Upper lobe of right lung (tissue), 1 donor: ENCODE measurements at regions not wholly inside any gene's neighbourhood (a gene's known extent, or its start where the extent isn't known, plus 50 kb on each side); places are given as distances from the start of the nearest gene placed in this dataset.
A peak's percentile ranks its signal among the peaks of the same experiment; 100 is the strongest.

ENCODE experiments used
- ATAC-seq: fragments of 200-7000 bp; cut with Tn5 transposase; one replicate; pipeline ENCODE4 v1.9.1; 2020; ENCODE audit warnings: mild to moderate bottlenecking, moderate library complexity
- DNase-seq: peaks from one replicate; pipeline ENCODE4 v3.0.0-alpha.2; 2020
- H3K27ac ChIP-seq: fragments of 200-600 bp; one replicate; pipeline ENCODE4 v1.8.0; 2022
- H3K27me3 ChIP-seq: fragments of 200-600 bp; one replicate; pipeline ENCODE4 v1.8.0; 2022; ENCODE audit warnings: mild to moderate bottlenecking
- H3K36me3 ChIP-seq: fragments of 200-600 bp; one replicate; pipeline ENCODE4 v1.8.0; 2022
- H3K4me1 ChIP-seq: fragments of 200-600 bp; one replicate; pipeline ENCODE4 v1.8.0; 2022
- H3K4me3 ChIP-seq: fragments of 200-600 bp; one replicate; pipeline ENCODE4 v1.8.0; 2022; ENCODE audit warnings: mild to moderate bottlenecking
- H3K9me3 ChIP-seq: fragments of 200-600 bp; one replicate; pipeline ENCODE4 v1.8.0; 2022
- CTCF ChIP-seq: fragments of 200-600 bp; IDR thresholded peaks from one replicate; pipeline ENCODE4 v1.8.0; 2022; ENCODE audit warnings: antibody characterized with exemption
- intact Hi-C: fragments of 100-400 bp; cut with DNase I; formaldehyde crosslinking; loops from one replicate; pipeline ENCODE4 v1.11.0; 2022
- donor health status: DM: no; HTN: yes; CAD: no; lungs with severe emphysema.

- intact Hi-C loops: no loop called here
- ATAC-seq: no peak
- Histone ChIP-seq H3K36me3 (no peaks in the 10 kb centered on the region), H3K4me3 (no peak overlapping the region), H3K27me3 (no peaks in the 10 kb centered on the region), H3K27ac (no peak overlapping the region), H3K4me1 (no peaks in the 10 kb centered on the region), H3K9me3 (no peaks in the 10 kb centered on the region)
- DNase-seq: no peak
- no peak for TF ChIP-seq CTCF
These were observed 1202.3 kb upstream of the LRRTM3 start for GRCh38 chr10:65723525-65723924.

- H3K36me3 ChIP-seq: no peaks in the 10 kb centered on the region
- no peak for DNase-seq
- no peak overlapping the region for H3K27ac ChIP-seq
- H3K4me1 ChIP-seq: no peaks in the 10 kb centered on the region
- H3K27me3 ChIP-seq: no peaks in the 10 kb centered on the region
- no peak overlapping the region for H3K4me3 ChIP-seq
- no peak for TF ChIP-seq CTCF
- intact Hi-C loops: no loop called here
- no peaks in the 10 kb centered on the region for H3K9me3 ChIP-seq
- no peak for ATAC-seq
These were observed 1190.5 kb upstream of the LRRTM3 start for GRCh38 chr10:65735382-65735781.

GRCh38 chr10:65742906-65743305, 1182.9 kb upstream of the LRRTM3 start:
- Histone ChIP-seq H3K4me1 (no peaks in the 10 kb centered on the region), H3K27ac (no peak overlapping the region), H3K4me3 (no peak overlapping the region), H3K36me3 (no peaks in the 10 kb centered on the region), H3K27me3 (no peaks in the 10 kb centered on the region), H3K9me3 (no peaks in the 10 kb centered on the region)
- intact Hi-C loops: no loop called here
- no peak for DNase-seq
- ATAC-seq: no peak
- TF ChIP-seq CTCF: no peak

- peak; percentile 46 for ATAC-seq
- Histone ChIP-seq H3K4me1 (no peaks in the 10 kb centered on the region), H3K9me3 (no peaks in the 10 kb centered on the region), H3K4me3 (no peak overlapping the region), H3K27ac (no peak overlapping the region), H3K36me3 (no peaks in the 10 kb centered on the region), H3K27me3 (no peaks in the 10 kb centered on the region)
- intact Hi-C loops: no loop called here
- no peak for TF ChIP-seq CTCF
- DNase-seq: no peak
These were observed 1174.6 kb upstream of the LRRTM3 start for GRCh38 chr10:65751218-65751617.

- Histone ChIP-seq H3K27ac (no peak overlapping the region), H3K27me3 (no peaks in the 10 kb centered on the region), H3K4me1 (no peaks in the 10 kb centered on the region), H3K9me3 (no peaks in the 10 kb centered on the region), H3K36me3 (no peaks in the 10 kb centered on the region), H3K4me3 (no peak overlapping the region)
- TF ChIP-seq CTCF: no peak
- DNase-seq: no peak
- no peak for ATAC-seq
- intact Hi-C loops: no loop called here
These were observed 1173.9 kb upstream of the LRRTM3 start for GRCh38 chr10:65751896-65752295.

GRCh38 chr10:65753532-65753931, 1172.3 kb upstream of the LRRTM3 start:
- H3K36me3 ChIP-seq: no peaks in the 10 kb centered on the region
- H3K4me3 ChIP-seq: no peak overlapping the region
- ATAC-seq (no peak), DNase-seq (no peak)
- TF ChIP-seq CTCF: no peak
- H3K4me1 ChIP-seq: no peaks in the 10 kb centered on the region
- intact Hi-C loops: no loop called here
- H3K27me3 ChIP-seq: no peaks in the 10 kb centered on the region
- H3K27ac ChIP-seq: no peak overlapping the region
- no peaks in the 10 kb centered on the region for H3K9me3 ChIP-seq
